Choroid plexus epithelial cell (primary cell): ENCODE measurements at regions not wholly inside any gene's neighbourhood (a gene's known extent, or its start where the extent isn't known, plus 50 kb on each side); places are given as distances from the start of the nearest gene placed in this dataset.
"Not testable (repeated sequence)": the region's sequence is repeated elsewhere in the genome, so short reads cannot be mapped to it uniquely, and the experiment has no call there.

Source experiments
- DNase-seq: peaks from one replicate; pipeline ENCODE4 v3.0.0-alpha.2; 2010; ENCODE audit warnings: low read depth
- H3K4me3 ChIP-seq: 2 replicates; pipeline ENCODE4 v1.5.1; 2011; ENCODE audit warnings: low read depth, mild to moderate bottlenecking, control low read depth, low read length, moderate library complexity
- CTCF ChIP-seq: conservative IDR thresholded peaks from 2 replicates; pipeline ENCODE4 v1.5.1; 2011; ENCODE audit warnings: low read depth, mild to moderate bottlenecking, control low read depth, inconsistent platforms, low read length, moderate library complexity

GRCh38 chrX:45630078-45630477 is 429.4 kb upstream of the DIPK2B start:
- no peak overlapping the region for H3K4me3 ChIP-seq
- TF ChIP-seq CTCF: no peak
- no peak for DNase-seq

- peak; percentile 20 for DNase-seq
- TF ChIP-seq CTCF: no peak
- no peak overlapping the region for H3K4me3 ChIP-seq
Measured at GRCh38 chrX:45628041-45628440, 427.4 kb upstream of the DIPK2B start.

GRCh38 chrX:45623266-45623665 is 422.6 kb upstream of the DIPK2B start:
- TF ChIP-seq CTCF: no peak
- peak; percentile 88 for DNase-seq
- no peak overlapping the region for H3K4me3 ChIP-seq

- DNase-seq: peak; percentile 38
- no peak overlapping the region for H3K4me3 ChIP-seq
- TF ChIP-seq CTCF: no peak
Measured at GRCh38 chrX:45622538-45622937, 421.9 kb upstream of the DIPK2B start.

GRCh38 chrX:45622042-45622423 is 421.4 kb upstream of the DIPK2B start:
- no peak for TF ChIP-seq CTCF
- DNase-seq: no peak
- no peak overlapping the region for H3K4me3 ChIP-seq

- no peak overlapping the region for H3K4me3 ChIP-seq
- peak; percentile 75 for DNase-seq
- TF ChIP-seq CTCF: no peak
Measured at GRCh38 chrX:45621376-45622041, 420.8 kb upstream of the DIPK2B start.

- no peak overlapping the region for H3K4me3 ChIP-seq
- TF ChIP-seq CTCF: no peak
- peak; percentile 86 for DNase-seq
Measured at GRCh38 chrX:45619290-45619689, 418.6 kb upstream of the DIPK2B start.

GRCh38 chrX:45615591-45615990 is 414.9 kb upstream of the DIPK2B start:
- not testable (repeated sequence) for DNase-seq, H3K4me3 ChIP-seq
